ENCODE measurements at regions not wholly inside any gene's neighbourhood (a gene's known extent, or its start where the extent isn't known, plus 50 kb on each side); places are given as distances from the start of the nearest gene placed in this dataset.

DNA sequence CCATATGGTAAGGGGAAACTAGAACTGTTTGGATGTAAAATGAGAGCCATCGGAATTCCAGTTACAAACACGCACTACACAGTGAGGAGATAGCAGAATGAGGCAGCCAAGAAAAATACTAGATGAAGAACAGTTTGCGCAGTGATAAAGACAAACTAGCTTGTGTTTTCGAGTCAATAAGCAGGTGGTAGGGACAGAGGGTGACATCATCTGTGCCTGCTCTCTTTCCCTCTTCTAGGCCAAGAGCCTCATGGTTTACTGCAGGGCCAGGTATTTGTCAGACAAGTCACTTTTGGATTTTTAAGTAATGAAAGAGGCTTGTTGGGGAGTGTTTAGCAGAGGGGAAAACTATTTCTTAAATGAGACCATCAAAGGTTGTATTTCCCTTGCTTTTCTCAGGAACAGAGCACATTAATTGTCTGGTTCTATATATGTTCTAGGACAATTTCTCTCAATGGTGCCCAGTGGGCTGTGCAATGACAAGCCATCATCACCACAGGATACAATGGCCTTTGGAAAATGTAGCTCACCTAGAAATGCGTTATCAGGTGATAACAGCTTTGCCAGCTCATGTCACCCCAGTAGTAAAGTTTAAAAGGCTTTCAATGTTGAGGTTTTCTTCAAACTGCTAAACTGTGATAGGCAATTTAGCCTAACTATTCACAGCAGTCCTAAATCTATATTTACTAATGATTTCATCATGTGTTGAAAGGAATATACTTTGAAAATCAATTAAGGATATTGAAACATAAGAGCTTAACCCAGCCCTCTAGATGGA, 1210.3 kb upstream of the ZEB2 start:
- no peak for TF ChIP-seq EZH2 (IDR thresholded peaks at IDR 0.05; ENCODE audit: borderline replicate concordance, insufficient read depth, low read depth, low read length, poor library complexity, severe bottlenecking)
- TF ChIP-seq, protein P1, sequence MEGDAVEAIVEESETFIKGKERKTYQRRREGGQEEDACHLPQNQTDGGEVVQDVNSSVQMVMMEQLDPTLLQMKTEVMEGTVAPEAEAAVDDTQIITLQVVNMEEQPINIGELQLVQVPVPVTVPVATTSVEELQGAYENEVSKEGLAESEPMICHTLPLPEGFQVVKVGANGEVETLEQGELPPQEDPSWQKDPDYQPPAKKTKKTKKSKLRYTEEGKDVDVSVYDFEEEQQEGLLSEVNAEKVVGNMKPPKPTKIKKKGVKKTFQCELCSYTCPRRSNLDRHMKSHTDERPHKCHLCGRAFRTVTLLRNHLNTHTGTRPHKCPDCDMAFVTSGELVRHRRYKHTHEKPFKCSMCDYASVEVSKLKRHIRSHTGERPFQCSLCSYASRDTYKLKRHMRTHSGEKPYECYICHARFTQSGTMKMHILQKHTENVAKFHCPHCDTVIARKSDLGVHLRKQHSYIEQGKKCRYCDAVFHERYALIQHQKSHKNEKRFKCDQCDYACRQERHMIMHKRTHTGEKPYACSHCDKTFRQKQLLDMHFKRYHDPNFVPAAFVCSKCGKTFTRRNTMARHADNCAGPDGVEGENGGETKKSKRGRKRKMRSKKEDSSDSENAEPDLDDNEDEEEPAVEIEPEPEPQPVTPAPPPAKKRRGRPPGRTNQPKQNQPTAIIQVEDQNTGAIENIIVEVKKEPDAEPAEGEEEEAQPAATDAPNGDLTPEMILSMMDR (IDR thresholded peaks at IDR 0.05), result no peak
- no peak overlapping the region for H3K27ac Mint-ChIP-seq
- no peak for DNase-seq
- Histone ChIP-seq H3K9me3 (ENCODE audit: control extremely low read depth in 1 of 3, control insufficient read depth in 2 of 3, insufficient read depth in 1 of 3, low read length in 2 of 3) (no peaks in the 10 kb centered on the region), H4K20me1 (ENCODE audit: control insufficient read depth, insufficient read depth, low read length, poor library complexity, severe bottlenecking) (no peaks in the 10 kb centered on the region), H3K27me3 (replicated peaks in 1 of 4; ENCODE audit: control extremely low read depth in 1 of 4, control insufficient read depth in 3 of 4, insufficient read depth in 4 of 4, low read length in 3 of 4) (no peaks in the 10 kb centered on the region), H3K4me1 (ENCODE audit: control insufficient read depth in 2 of 2, insufficient read depth in 2 of 2, low read length in 2 of 2) (no peaks in the 10 kb centered on the region), H3K9ac (ENCODE audit: low read length) (no peak overlapping the region), H3K79me2 (ENCODE audit: control insufficient read depth, insufficient read depth, low read length) (no peaks in the 10 kb centered on the region), H3K27ac (ENCODE audit: low read length in 2 of 2) (no peak overlapping the region), H3K4me3 (ENCODE audit: control extremely low read depth in 1 of 5, extremely low read depth in 1 of 5, insufficient read depth in 1 of 5, low read depth in 2 of 5, low read length in 4 of 5) (no peak overlapping the region), H3K36me3 (replicated peaks in 1 of 2; ENCODE audit: control extremely low read depth in 1 of 2, control insufficient read depth in 1 of 2, extremely low read depth in 1 of 2, insufficient read depth in 2 of 2, low read length in 1 of 2) (no peaks in the 10 kb centered on the region), H2AFZ (ENCODE audit: insufficient read depth, low read depth, low read length, poor library complexity, severe bottlenecking) (no peak overlapping the region), H3K4me2 (replicated peaks; ENCODE audit: low read depth, low read length, poor library complexity, severe bottlenecking) (no peak overlapping the region)
- 100% methylated on average over 4 of the region's 5 CpGs for WGBS (ENCODE audit: insufficient coverage)
- intact Hi-C loops (cut with micrococcal nuclease), result no loop called here
- H3K4me1 Mint-ChIP-seq, result no peaks in the 10 kb centered on the region
- no peak for ATAC-seq (ENCODE audit: low read depth)
- ChIA-PET POLR2A (no interaction called here), CTCF (no interaction called here)
- H3K27me3 Mint-ChIP-seq, result no peaks in the 10 kb centered on the region
- no peak overlapping the region for H3K4me3 Mint-ChIP-seq
- no peaks in the 10 kb centered on the region for H3K9me3 Mint-ChIP-seq (ENCODE audit: insufficient read depth)

DNA sequence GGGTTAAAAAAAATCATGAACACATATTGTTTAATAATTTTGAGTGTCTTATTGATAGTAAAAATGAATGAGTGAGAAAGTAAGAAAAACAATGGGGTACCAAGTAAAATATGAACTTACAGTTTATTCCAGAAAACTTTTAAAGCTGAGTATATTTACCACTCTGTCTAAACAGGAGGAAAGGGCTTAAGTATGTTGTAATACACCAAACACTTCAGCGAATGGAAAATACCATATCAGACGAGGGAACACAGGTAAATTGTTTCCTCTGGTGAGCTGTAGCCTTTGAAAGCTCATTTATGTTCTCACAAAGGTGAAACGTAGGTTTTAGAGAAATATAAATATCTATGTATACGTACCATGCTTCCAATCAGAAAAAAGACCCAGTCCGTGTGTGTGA, 1209.6 kb upstream of the ZEB2 start:
- Histone ChIP-seq H2AFZ (ENCODE audit: insufficient read depth, low read depth, low read length, poor library complexity, severe bottlenecking) (no peak overlapping the region), H4K20me1 (ENCODE audit: control insufficient read depth, insufficient read depth, low read length, poor library complexity, severe bottlenecking) (no peaks in the 10 kb centered on the region), H3K4me2 (replicated peaks; ENCODE audit: low read depth, low read length, poor library complexity, severe bottlenecking) (no peak overlapping the region), H3K4me3 (ENCODE audit: control extremely low read depth in 1 of 5, extremely low read depth in 1 of 5, insufficient read depth in 1 of 5, low read depth in 2 of 5, low read length in 4 of 5) (no peak overlapping the region), H3K9me3 (ENCODE audit: control extremely low read depth in 1 of 3, control insufficient read depth in 2 of 3, insufficient read depth in 1 of 3, low read length in 2 of 3) (no peaks in the 10 kb centered on the region), H3K79me2 (ENCODE audit: control insufficient read depth, insufficient read depth, low read length) (no peaks in the 10 kb centered on the region), H3K27me3 (replicated peaks in 1 of 4; ENCODE audit: control extremely low read depth in 1 of 4, control insufficient read depth in 3 of 4, insufficient read depth in 4 of 4, low read length in 3 of 4) (no peaks in the 10 kb centered on the region), H3K4me1 (ENCODE audit: control insufficient read depth in 2 of 2, insufficient read depth in 2 of 2, low read length in 2 of 2) (no peaks in the 10 kb centered on the region), H3K27ac (ENCODE audit: low read length in 2 of 2) (no peak overlapping the region), H3K36me3 (replicated peaks in 1 of 2; ENCODE audit: control extremely low read depth in 1 of 2, control insufficient read depth in 1 of 2, extremely low read depth in 1 of 2, insufficient read depth in 2 of 2, low read length in 1 of 2) (no peaks in the 10 kb centered on the region), H3K9ac (ENCODE audit: low read length) (no peak overlapping the region)
- TF ChIP-seq, protein P1 (IDR thresholded peaks at IDR 0.05), result no peak
- no peak for TF ChIP-seq EZH2 (IDR thresholded peaks at IDR 0.05; ENCODE audit: borderline replicate concordance, insufficient read depth, low read depth, low read length, poor library complexity, severe bottlenecking)
- Mint-ChIP-seq H3K27me3 (no peaks in the 10 kb centered on the region), H3K27ac (no peak overlapping the region), H3K9me3 (ENCODE audit: insufficient read depth) (no peaks in the 10 kb centered on the region), H3K4me1 (peaks cover 3% of the 10 kb centered on the region), H3K4me3 (no peak overlapping the region)
- ATAC-seq (ENCODE audit: low read depth) (no peak), DNase-seq (no peak)
- intact Hi-C loops (cut with micrococcal nuclease), result no loop called here
- ChIA-PET POLR2A (no interaction called here), CTCF (no interaction called here)
- no CpG with 5 or more reads among the region's 5 CpGs for WGBS (ENCODE audit: insufficient coverage)
